HEK293T (cell line): ENCODE measurements at regions not wholly inside any gene's neighbourhood (a gene's known extent, or its start where the extent isn't known, plus 50 kb on each side); places are given as distances from the start of the nearest gene placed in this dataset.

ENCODE experiments used
- CTCF ChIA-PET: fragments of 350-600 bp; formaldehyde crosslinking; extraction: SDS; loops from one replicate; lab custom pipeline; 2021; ENCODE audit warnings: antibody characterized with exemption, inconsistent platforms; lab: Yijun Ruan, JAX
- POLR2A ChIA-PET: fragments of 350-600 bp; formaldehyde crosslinking; extraction: SDS; loops from one replicate; lab custom pipeline; 2020; ENCODE audit warnings: antibody characterized with exemption, inconsistent platforms; lab: Yijun Ruan, JAX
- DNase-seq: peaks from one replicate; pipeline ENCODE4 v3.0.0; 2012; ENCODE audit warnings: mixed read lengths; ENCODE audit errors: extremely low spot score
- ARNT ChIP-seq: fragments of 450-650 bp; IDR thresholded peaks from 2 replicates; pipeline ENCODE4 v1.6.1; 2017; ENCODE audit warnings: mild to moderate bottlenecking
- BHLHE40 ChIP-seq: fragments of 450-650 bp; IDR thresholded peaks from 2 replicates; pipeline ENCODE4 v1.6.1; 2016; ENCODE audit warnings: mild to moderate bottlenecking, moderate library complexity, borderline replicate concordance
- CTBP1 ChIP-seq: fragments of 450-650 bp; IDR thresholded peaks from 2 replicates; pipeline ENCODE4 v1.6.1; 2016; ENCODE audit warnings: borderline replicate concordance
- ELF4 ChIP-seq: fragments of 450-650 bp; IDR thresholded peaks from 2 replicates; pipeline ENCODE4 v1.6.1; 2017; ENCODE audit warnings: antibody characterized with exemption
- FOXA1 ChIP-seq: fragments of 450-650 bp; IDR thresholded peaks from 2 replicates; pipeline ENCODE4 v1.6.1; 2016; ENCODE audit warnings: mild to moderate bottlenecking
- FOXK2 ChIP-seq: fragments of 450-650 bp; IDR thresholded peaks from 2 replicates; pipeline ENCODE4 v1.6.1; 2016; ENCODE audit warnings: mild to moderate bottlenecking
- FOXM1 ChIP-seq: fragments of 450-650 bp; IDR thresholded peaks from 2 replicates; pipeline ENCODE4 v1.6.1; 2017; ENCODE audit warnings: mild to moderate bottlenecking, borderline replicate concordance
- HDGF ChIP-seq: fragments of 450-650 bp; IDR thresholded peaks from 2 replicates; pipeline ENCODE4 v1.6.1; 2017; ENCODE audit warnings: antibody characterized with exemption, borderline replicate concordance
- L3MBTL2 ChIP-seq: fragments of 450-650 bp; conservative IDR thresholded peaks from 2 replicates; pipeline ENCODE4 v1.6.1; 2016; ENCODE audit warnings: mild to moderate bottlenecking
- LEF1 ChIP-seq: fragments of 450-650 bp; IDR thresholded peaks from 2 replicates; pipeline ENCODE4 v1.6.1; 2017; ENCODE audit warnings: mild to moderate bottlenecking, borderline replicate concordance
- NFRKB ChIP-seq: fragments of 450-650 bp; IDR thresholded peaks from 2 replicates; pipeline ENCODE4 v1.6.1; 2016; ENCODE audit warnings: mild to moderate bottlenecking, moderate library complexity
- SP1 ChIP-seq: fragments of 450-650 bp; IDR thresholded peaks from 2 replicates; pipeline ENCODE4 v1.6.1; 2017
- SUZ12 ChIP-seq: fragments of 450-650 bp; IDR thresholded peaks from 2 replicates; pipeline ENCODE4 v1.6.1; 2016; ENCODE audit warnings: mild to moderate bottlenecking
- TARDBP ChIP-seq: fragments of 450-650 bp; IDR thresholded peaks from 2 replicates; pipeline ENCODE4 v1.6.1; 2016
- ZNF384 ChIP-seq: fragments of 450-650 bp; IDR thresholded peaks from 2 replicates; pipeline ENCODE4 v1.6.1; 2016
- TF ChIP-seq, protein P1 (sequence below): fragments of 450-650 bp; IDR thresholded peaks from 2 replicates; pipeline ENCODE4 v1.6.1; 2016

GRCh38 chr7:130988443-130988842 is 254.4 kb upstream of the KLF14 start:
- POLR2A ChIA-PET: interaction anchor here (1.2 kb wide), 1 partner anchor 47 kb away, joined by 3 read pairs; no protein-coding TSS in a partner anchor
- CTCF ChIA-PET: interaction anchor here (0.6 kb wide), 1 partner anchor 485 kb away, joined by 3 read pairs; no protein-coding TSS in a partner anchor
- TF ChIP-seq, protein P1, sequence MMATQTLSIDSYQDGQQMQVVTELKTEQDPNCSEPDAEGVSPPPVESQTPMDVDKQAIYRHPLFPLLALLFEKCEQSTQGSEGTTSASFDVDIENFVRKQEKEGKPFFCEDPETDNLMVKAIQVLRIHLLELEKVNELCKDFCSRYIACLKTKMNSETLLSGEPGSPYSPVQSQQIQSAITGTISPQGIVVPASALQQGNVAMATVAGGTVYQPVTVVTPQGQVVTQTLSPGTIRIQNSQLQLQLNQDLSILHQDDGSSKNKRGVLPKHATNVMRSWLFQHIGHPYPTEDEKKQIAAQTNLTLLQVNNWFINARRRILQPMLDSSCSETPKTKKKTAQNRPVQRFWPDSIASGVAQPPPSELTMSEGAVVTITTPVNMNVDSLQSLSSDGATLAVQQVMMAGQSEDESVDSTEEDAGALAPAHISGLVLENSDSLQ: no peak
- no peak for TF ChIP-seq LEF1
- no peak for TF ChIP-seq NFRKB
- TF ChIP-seq TARDBP: no peak
- no peak for TF ChIP-seq FOXM1
- TF ChIP-seq SUZ12: no peak
- no peak for DNase-seq

DNA sequence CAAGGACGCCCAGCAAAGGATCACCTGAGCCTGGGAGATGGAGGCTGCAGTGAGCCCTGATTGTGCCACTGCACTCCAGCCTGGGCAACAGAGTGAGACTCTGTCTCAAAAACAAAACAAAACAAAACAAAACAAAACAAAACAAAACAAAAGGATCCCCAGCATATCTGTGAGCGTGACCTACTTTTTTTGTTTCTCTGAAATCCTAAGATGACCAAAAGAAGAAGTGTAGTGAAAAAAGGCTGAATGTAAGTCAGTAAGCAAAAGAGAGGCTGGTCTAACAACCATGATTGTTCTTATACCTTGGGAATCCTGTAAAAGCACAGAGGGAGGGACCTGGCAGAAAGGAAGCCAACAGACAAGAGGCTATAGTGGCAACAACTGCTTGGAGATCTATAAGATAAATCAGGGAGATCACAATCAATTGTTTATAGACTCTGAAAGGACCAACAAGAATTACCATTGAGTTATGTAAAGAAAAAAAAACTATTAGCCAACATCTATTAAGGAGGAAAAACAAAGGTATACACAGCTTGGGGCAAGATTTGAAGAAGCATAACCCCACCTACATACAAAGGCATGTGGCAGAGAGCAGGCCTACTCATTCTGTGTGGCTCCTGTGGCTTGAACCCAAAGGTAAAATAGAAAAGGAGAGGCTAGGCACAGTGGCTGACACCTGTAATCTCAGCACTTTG is 255.2 kb upstream of the KLF14 start:
- ChIA-PET CTCF (no interaction called here), POLR2A (interaction anchor here (1.2 kb wide), 1 partner anchor 48 kb away, joined by 3 read pairs; no protein-coding TSS in a partner anchor)
- DNase-seq: no peak
- TF ChIP-seq FOXM1 (no peak), TARDBP (no peak), HDGF (no peak), BHLHE40 (no peak), SP1 (no peak), CTBP1 (no peak), SUZ12 (no peak), ZNF384 (no peak), FOXK2 (no peak), ARNT (no peak), NFRKB (no peak), L3MBTL2 (no peak), FOXA1 (no peak), ELF4 (no peak), LEF1 (no peak)
- TF ChIP-seq, protein P1: no peak

- TF ChIP-seq SUZ12 (no peak), HDGF (no peak), CTBP1 (no peak), ELF4 (no peak), NFRKB (no peak), L3MBTL2 (no peak), ZNF384 (no peak), FOXM1 (no peak), BHLHE40 (no peak), ARNT (no peak), LEF1 (no peak), FOXA1 (no peak), TARDBP (no peak), SP1 (no peak)
- TF ChIP-seq, protein P1: no peak
- DNase-seq: no peak
- CTCF ChIA-PET: no interaction called here
- POLR2A ChIA-PET: no interaction called here
Measured at GRCh38 chr7:130990178-130990832, 256.3 kb upstream of the KLF14 start.

GRCh38 chr7:130993671-130994365 is 259.8 kb upstream of the KLF14 start:
- DNase-seq: no peak
- POLR2A ChIA-PET: interaction anchor here (0.6 to 2.2 kb wide), 2 partner anchors 53 to 188 kb away, joined by 3 to 5 read pairs; no protein-coding TSS in a partner anchor
- CTCF ChIA-PET: interaction anchor here (0.6 kb wide), 1 partner anchor 91 kb away, joined by 3 read pairs; no protein-coding TSS in a partner anchor
- TF ChIP-seq NFRKB (no peak), L3MBTL2 (no peak), ELF4 (no peak), FOXK2 (no peak), CTBP1 (no peak), BHLHE40 (no peak), FOXA1 (no peak), TARDBP (no peak), LEF1 (no peak), ARNT (no peak)
- TF ChIP-seq, protein P1: no peak
